Transverse colon (tissue), 4 donors: ENCODE measurements at regions not wholly inside any gene's neighbourhood (a gene's known extent, or its start where the extent isn't known, plus 50 kb on each side); places are given as distances from the start of the nearest gene placed in this dataset.

Experiments used
- DNase-seq: peaks from one replicate; pipeline ENCODE4 v3.0.0-alpha.2; 2019
- H3K27ac ChIP-seq, 4 donors: fragments of 200-600 bp; sonication (generic); 2 replicates each; pipeline ENCODE4 v1.5.1; 2016 to 2018; ENCODE audit warnings: inconsistent platforms in 4 of 4
- H3K27me3 ChIP-seq: fragments of 200-600 bp; sonication (generic); 2 replicates; pipeline ENCODE4 v1.5.1; 2017; ENCODE audit warnings: inconsistent platforms
- H3K36me3 ChIP-seq, 4 donors: fragments of 200-600 bp; sonication (generic); 2 replicates each; pipeline ENCODE4 v1.5.1; 2017 to 2019; ENCODE audit warnings: inconsistent platforms in 4 of 4
- H3K4me1 ChIP-seq, 4 donors: fragments of 200-600 bp; sonication (generic); 2 replicates each; pipeline ENCODE4 v1.5.1; 2017 to 2020; ENCODE audit warnings: inconsistent platforms in 4 of 4
- H3K4me3 ChIP-seq, 4 donors: fragments of 200-600 bp; sonication (generic); 1 replicate in 1 of 4; 2 replicates in 3 of 4; pipeline versions ENCODE4 v1.5.1 to v1.6.1; 2017 to 2019; ENCODE audit warnings: inconsistent platforms in 4 of 4
- H3K9me3 ChIP-seq, 2 donors: fragments of 200-600 bp; sonication (generic); 2 replicates each; pipeline ENCODE4 v1.5.1; 2017 to 2019; ENCODE audit warnings: inconsistent platforms in 2 of 2
- EP300 ChIP-seq: sonication (generic); formaldehyde crosslinking; IDR thresholded peaks from one replicate; pipeline ENCODE4 v1.6.1; 2017; ENCODE audit warnings: antibody characterized with exemption, low read depth
- POLR2A ChIP-seq: fragments of 450-650 bp; IDR thresholded peaks from one replicate; pipeline ENCODE4 v1.6.1; 2016; ENCODE audit warnings: antibody characterized with exemption, mild to moderate bottlenecking, moderate library complexity
- POLR2AphosphoS5 ChIP-seq, 3 donors: sonication (generic); formaldehyde crosslinking; IDR thresholded peaks; one replicate each; pipeline ENCODE4 v1.6.1; 2016; ENCODE audit warnings: antibody characterized with exemption in 3 of 3
- WGBS, 2 donors: methylation state at CpG; one replicate each; pipeline ENCODE4 v1.1.5; 2018; ENCODE audit warnings: low coverage in 1 of 2; 5-methylcytosine and 5-hydroxymethylcytosine counted together
- in situ Hi-C, 4 donors: fragments of 200-750 bp; cut with MboI; loops; one replicate each; pipeline versions ENCODE4 v1.15.0 to v1.15.1; 2017; ENCODE audit warnings: low sequenced_read_pairs in 3 of 4, low pct_ligation_motif_present in 1 of 4, low pct_unique_long_range_greater_than_20kb in 1 of 4
- intact Hi-C: fragments of 100-400 bp; cut with DNase I; formaldehyde crosslinking; loops from one replicate; pipeline ENCODE4 v1.15.1; 2023; ENCODE audit warnings: low total_unique reads
- TF ChIP-seq, protein P1 (sequence below), 5 experiments: fragments of 200-600 bp in 3 of 5; fragments of 450-650 bp in 2 of 5; sonication (generic) in 3 of 5; IDR thresholded peaks; 1 replicate in 2 of 5; 2 replicates in 3 of 5; pipeline ENCODE4 v1.5.1; 2016 to 2017; ENCODE audit warnings: antibody characterized with exemption in 5 of 5, inconsistent platforms in 3 of 5, mild to moderate bottlenecking in 2 of 5, moderate library complexity in 1 of 5

DNA sequence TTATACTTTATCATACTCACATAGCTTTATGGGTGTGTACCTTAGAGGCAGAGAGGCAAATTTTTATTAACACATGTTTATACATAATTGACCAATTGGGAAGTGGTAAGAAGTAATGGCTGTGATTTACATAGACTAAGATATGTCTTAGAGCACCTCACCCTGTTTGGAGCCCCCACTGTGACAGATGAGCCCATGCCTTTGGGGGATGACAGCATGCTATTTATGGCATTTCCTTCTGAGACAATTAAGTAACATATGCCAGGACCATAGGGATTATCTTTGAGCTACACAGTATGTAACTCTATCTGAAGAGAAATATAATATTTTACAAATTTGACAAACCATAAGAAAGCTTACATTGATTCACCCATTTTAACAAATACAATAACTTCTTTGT is 1655.3 kb upstream of the ACVR2A start:
- TF ChIP-seq, protein P1, sequence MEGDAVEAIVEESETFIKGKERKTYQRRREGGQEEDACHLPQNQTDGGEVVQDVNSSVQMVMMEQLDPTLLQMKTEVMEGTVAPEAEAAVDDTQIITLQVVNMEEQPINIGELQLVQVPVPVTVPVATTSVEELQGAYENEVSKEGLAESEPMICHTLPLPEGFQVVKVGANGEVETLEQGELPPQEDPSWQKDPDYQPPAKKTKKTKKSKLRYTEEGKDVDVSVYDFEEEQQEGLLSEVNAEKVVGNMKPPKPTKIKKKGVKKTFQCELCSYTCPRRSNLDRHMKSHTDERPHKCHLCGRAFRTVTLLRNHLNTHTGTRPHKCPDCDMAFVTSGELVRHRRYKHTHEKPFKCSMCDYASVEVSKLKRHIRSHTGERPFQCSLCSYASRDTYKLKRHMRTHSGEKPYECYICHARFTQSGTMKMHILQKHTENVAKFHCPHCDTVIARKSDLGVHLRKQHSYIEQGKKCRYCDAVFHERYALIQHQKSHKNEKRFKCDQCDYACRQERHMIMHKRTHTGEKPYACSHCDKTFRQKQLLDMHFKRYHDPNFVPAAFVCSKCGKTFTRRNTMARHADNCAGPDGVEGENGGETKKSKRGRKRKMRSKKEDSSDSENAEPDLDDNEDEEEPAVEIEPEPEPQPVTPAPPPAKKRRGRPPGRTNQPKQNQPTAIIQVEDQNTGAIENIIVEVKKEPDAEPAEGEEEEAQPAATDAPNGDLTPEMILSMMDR (IDR thresholded peaks at IDR 0.05), result no peak
- no peak for TF ChIP-seq POLR2A
- Histone ChIP-seq H3K27ac (no peak overlapping the region), H3K4me1 (no peaks in the 10 kb centered on the region), H3K36me3 (no peaks in the 10 kb centered on the region), H3K27me3 (no peaks in the 10 kb centered on the region), H3K9me3 (no peaks in the 10 kb centered on the region), H3K4me3 (no peak overlapping the region)
- intact Hi-C loops (no loop called here), in situ Hi-C loops (no loop called here)
- no peak for DNase-seq

DNA sequence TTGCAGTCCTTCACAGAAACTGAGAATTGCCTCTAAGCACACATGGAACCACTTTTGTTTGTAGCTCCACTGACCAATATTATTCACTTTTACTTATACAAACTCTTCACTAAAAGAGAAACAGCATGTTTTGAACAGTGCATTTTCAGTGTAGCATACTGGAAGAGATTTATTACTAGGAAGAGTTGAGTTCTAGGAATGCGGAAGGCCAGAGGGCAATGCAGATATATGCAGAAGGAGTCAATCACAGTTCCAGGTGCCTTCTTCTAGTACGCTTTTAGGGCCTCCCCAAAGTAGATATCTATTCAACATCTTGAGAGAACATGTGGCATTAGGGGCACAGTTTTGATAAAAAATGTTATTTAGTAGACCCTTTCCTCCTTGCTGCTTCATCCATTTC is 1654.0 kb upstream of the ZEB2 start:
- intact Hi-C loops, result no loop called here
- Histone ChIP-seq H3K9me3 (peaks cover 0 to 7% of the 10 kb centered on the region in 2 donors), H3K4me3 (no peak overlapping the region), H3K36me3 (no peaks in the 10 kb centered on the region), H3K27me3 (no peaks in the 10 kb centered on the region), H3K4me1 (no peaks in the 10 kb centered on the region), H3K27ac (no peak overlapping the region)
- WGBS, 2 donors, result 95 to 100% methylated on average over 2 of the region's 2 CpGs
- DNase-seq, result no peak
- in situ Hi-C loops, result no loop called here
- TF ChIP-seq EP300, result no peak
- no peak for TF ChIP-seq POLR2AphosphoS5 (IDR thresholded peaks at IDR 0.05)
- TF ChIP-seq, protein P1 (IDR thresholded peaks at IDR 0.05), result no peak
- no peak for TF ChIP-seq POLR2A

DNA sequence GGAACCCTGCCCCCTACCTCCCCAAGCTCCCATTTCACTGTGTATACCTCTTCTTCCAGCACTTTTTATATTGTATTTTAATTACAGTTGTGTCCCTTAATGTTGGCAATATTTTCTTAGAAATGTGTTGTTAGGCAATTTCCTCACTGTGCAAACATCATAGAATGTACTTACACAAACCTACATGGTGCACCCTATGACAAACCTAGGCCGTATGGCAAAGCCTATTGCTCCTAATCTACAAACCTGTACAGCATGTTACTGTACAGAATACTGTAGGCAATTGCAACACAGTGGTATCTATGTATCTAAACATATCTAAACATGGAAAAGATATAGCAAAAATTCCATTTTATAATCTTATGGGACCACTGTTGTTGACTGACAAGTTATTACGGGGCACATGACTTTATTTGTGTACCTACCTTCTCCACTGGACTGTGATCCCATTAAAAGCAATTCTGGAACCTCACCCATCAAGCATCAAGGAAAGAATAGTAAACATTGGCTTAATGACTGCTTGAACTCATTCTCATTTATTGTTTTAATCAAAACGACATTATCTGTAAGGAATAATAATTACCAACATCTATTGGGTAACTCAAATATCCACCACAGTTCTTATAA is 1641.5 kb upstream of the ZEB2 start:
- TF ChIP-seq EP300 (no peak), POLR2AphosphoS5 (IDR thresholded peaks at IDR 0.05) (no peak)
- TF ChIP-seq, protein P1 (IDR thresholded peaks at IDR 0.05), result no peak
- Histone ChIP-seq H3K36me3 (no peaks in the 10 kb centered on the region), H3K9me3 (no peaks in the 10 kb centered on the region), H3K4me3 (no peak overlapping the region), H3K4me1 (no peaks in the 10 kb centered on the region), H3K27ac (no peak overlapping the region), H3K27me3 (no peaks in the 10 kb centered on the region)
- DNase-seq, result no peak
- in situ Hi-C loops, result no loop called here
- intact Hi-C loops, result no loop called here
- WGBS, 2 donors, result 13 to 32% methylated on average over 2 to 3 of the region's 3 CpGs

DNA sequence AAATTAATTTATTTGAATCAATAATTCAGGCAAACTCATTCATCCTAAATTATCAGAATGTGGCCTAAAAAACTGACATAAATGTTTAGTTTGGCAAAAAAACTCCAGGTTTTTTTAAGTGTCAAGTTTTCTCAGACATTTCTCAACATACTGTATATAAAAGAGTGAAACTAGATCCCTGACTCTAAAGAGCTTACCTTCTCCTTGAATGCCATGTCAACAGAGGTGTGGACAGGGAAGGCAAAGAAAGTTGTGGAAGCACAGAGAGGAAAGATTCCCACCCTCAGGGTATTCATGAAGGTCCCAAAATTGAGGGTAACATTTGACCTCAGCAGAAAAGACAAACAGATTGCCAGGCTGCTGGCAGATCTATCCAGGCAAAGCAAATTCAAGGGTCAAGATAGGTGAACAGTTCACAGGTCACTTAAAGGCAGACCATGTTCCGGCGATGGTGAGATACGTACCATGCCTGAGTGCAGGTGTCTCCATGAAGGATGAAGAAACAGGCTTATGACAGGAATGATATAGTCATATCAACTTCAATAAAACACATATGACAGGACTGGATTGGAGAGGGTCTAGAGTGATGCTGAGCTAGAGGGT is 1638.3 kb upstream of the ZEB2 start:
- intact Hi-C loops, result no loop called here
- Histone ChIP-seq H3K27ac (no peak overlapping the region), H3K4me3 (no peak overlapping the region), H3K36me3 (no peaks in the 10 kb centered on the region), H3K27me3 (no peaks in the 10 kb centered on the region), H3K4me1 (no peaks in the 10 kb centered on the region), H3K9me3 (no peaks in the 10 kb centered on the region)
- TF ChIP-seq, protein P1 (IDR thresholded peaks at IDR 0.05), result no peak
- TF ChIP-seq POLR2AphosphoS5 (IDR thresholded peaks at IDR 0.05), result no peak
- TF ChIP-seq EP300, result no peak
- TF ChIP-seq POLR2A, result no peak
- DNase-seq, result no peak
- WGBS, 2 donors, result 94 to 98% methylated on average over 3 of the region's 3 CpGs
- in situ Hi-C loops, result no loop called here
